DMS 273 treated with DMSO at 0.1 percent for 48 hours (cell line): ENCODE measurements at regions not wholly inside any gene's neighbourhood (a gene's known extent, or its start where the extent isn't known, plus 50 kb on each side); places are given as distances from the start of the nearest gene placed in this dataset.
"Not testable (repeated sequence)": the region's sequence is repeated elsewhere in the genome, so short reads cannot be mapped to it uniquely, and the experiment has no call there.

Source experiments
- DNase-seq: peaks from one replicate; lab custom pipeline; 2025; lab: John Stamatoyannopoulos, UW

DNA sequence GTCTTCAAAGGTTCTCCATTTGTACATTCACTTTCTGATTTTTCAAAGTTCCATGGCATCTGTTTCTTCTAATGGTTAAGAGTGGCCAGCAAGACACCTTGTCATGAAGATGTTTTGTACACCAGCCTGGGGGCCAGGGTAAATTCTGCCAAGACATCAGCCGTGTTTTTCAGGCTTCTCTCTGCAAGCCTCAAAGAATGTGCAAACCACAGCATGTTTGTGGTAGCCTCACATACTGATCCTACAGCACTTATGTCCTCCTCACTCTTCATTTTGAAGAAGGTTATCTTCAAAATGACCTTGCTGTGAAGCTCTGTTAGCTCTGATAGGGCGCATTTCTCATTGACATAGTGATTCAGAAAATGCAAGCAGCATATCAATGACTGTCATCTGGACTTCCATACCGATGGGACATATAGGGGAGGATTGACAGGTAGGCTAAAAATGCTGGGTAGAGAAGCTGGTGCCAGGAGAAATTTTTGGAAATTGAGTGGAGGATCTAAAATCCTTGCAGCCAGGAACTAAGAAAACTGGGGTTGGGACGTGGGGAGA lies 59.3 kb upstream of the SPTLC3 start:
- no peak for DNase-seq

GRCh38 chr20:12954254-12954653 lies 54.5 kb upstream of the SPTLC3 start:
- DNase-seq: not testable (repeated sequence)

DNA sequence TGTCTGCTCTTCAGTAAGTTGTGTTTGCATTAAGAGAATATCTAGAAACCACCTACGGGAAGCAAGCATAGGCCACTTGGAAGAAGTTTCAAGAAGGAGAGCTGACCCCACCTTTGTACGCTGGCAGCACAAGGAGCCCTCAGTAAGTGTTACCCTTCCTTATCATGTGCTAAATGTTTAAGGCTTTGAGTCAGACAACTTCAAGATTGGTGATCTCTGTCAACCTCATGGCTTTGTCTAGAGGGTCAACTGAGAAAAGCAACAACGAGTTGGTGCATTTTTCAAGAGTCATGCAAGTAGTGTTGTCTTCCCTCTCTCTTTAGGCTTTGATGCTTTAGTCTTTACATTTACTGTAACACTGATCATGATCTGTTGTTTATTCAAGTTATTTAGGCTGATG lies 53.2 kb upstream of the SPTLC3 start:
- DNase-seq: no peak

DNA sequence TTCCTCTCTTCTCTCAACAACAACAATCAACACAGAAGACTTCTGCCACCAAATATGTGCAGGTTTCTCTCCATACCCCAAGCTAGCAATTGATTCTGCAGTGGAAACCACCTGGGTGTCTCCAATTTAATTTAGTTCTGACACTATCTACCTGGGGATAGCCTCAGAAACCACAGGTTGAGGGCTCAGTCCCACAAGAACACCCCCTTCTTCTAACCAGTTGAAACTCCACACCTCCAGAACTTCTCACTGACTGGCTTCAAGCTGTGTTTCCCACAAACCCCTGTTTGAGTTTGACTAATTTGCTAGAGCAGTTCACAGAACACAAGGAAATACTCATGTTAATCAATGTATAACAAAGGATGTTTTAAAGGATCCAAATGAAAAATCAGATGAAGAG lies 52.5 kb upstream of the SPTLC3 start:
- no peak for DNase-seq

DNA sequence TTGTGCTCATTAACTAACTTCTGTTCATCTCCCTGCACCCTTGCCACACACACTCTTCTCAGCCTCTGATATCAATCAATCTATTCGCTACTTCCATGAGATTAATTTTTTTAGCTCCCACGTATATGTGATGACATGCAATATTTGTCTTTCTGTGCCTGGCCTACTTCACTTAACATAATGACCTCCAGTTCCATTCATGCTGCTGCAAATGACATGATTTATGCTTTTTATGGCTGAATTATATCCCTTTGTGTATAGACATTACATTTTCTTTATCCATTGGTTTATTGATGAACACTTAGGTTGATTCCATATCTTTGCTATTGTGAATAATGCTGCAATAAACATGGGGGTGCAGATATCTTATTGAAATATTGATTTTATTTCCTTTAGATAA lies 50.8 kb upstream of the SPTLC3 start:
- DNase-seq: no peak
